Lower lobe of right lung (tissue), 2 donors: ENCODE measurements at regions not wholly inside any gene's neighbourhood (a gene's known extent, or its start where the extent isn't known, plus 50 kb on each side); places are given as distances from the start of the nearest gene placed in this dataset.

Experiments
- ATAC-seq, 2 donors: fragments of 200-7000 bp; cut with Tn5 transposase; one replicate each; pipeline ENCODE4 v1.9.1; 2020 to 2022; ENCODE audit warnings: mild to moderate bottlenecking in 2 of 2, moderate library complexity in 2 of 2
- DNase-seq: peaks from one replicate; pipeline ENCODE4 v3.0.0-alpha.2; 2020
- H3K27ac ChIP-seq: fragments of 200-600 bp; one replicate; pipeline ENCODE4 v1.8.0; 2022
- H3K27me3 ChIP-seq: fragments of 200-600 bp; one replicate; pipeline ENCODE4 v1.8.0; 2022; ENCODE audit warnings: low read depth
- H3K36me3 ChIP-seq: fragments of 200-600 bp; one replicate; pipeline ENCODE4 v1.8.0; 2022; ENCODE audit warnings: mild to moderate bottlenecking
- H3K4me1 ChIP-seq: fragments of 200-600 bp; one replicate; pipeline ENCODE4 v1.8.0; 2022
- H3K4me3 ChIP-seq: fragments of 200-600 bp; one replicate; pipeline ENCODE4 v1.8.0; 2022; ENCODE audit warnings: mild to moderate bottlenecking
- H3K9me3 ChIP-seq: fragments of 200-600 bp; one replicate; pipeline ENCODE4 v1.8.0; 2022
- CTCF ChIP-seq: fragments of 200-600 bp; IDR thresholded peaks from one replicate; pipeline ENCODE4 v1.8.0; 2022; ENCODE audit warnings: antibody characterized with exemption, mild to moderate bottlenecking
- intact Hi-C: fragments of 100-400 bp; cut with DNase I; formaldehyde crosslinking; loops from one replicate; pipeline ENCODE4 v1.11.0; 2022
- donor health status: DM: no; HTN: yes; CAD: no; lungs with severe emphysema.

- Histone ChIP-seq H3K4me3 (no peak overlapping the region), H3K9me3 (peaks cover 6% of the 10 kb centered on the region), H3K36me3 (no peaks in the 10 kb centered on the region), H3K27me3 (no peaks in the 10 kb centered on the region), H3K27ac (no peak overlapping the region), H3K4me1 (no peaks in the 10 kb centered on the region)
- no peak for ATAC-seq
- DNase-seq, result no peak
- intact Hi-C loops, result no loop called here
- no peak for TF ChIP-seq CTCF
Measured at GRCh38 chr5:85929713-85930112, 688.0 kb upstream of the COX7C start.

GRCh38 chr5:85931220-85931619 is 686.5 kb upstream of the COX7C start:
- no peaks in the 10 kb centered on the region for H3K9me3 ChIP-seq
- no peak for ATAC-seq
- no peaks in the 10 kb centered on the region for H3K27me3 ChIP-seq
- TF ChIP-seq CTCF, result no peak
- no peaks in the 10 kb centered on the region for H3K36me3 ChIP-seq
- H3K27ac ChIP-seq, result no peak overlapping the region
- DNase-seq, result no peak
- no peaks in the 10 kb centered on the region for H3K4me1 ChIP-seq
- H3K4me3 ChIP-seq, result no peak overlapping the region
- intact Hi-C loops, result no loop called here

- H3K9me3 ChIP-seq, result no peaks in the 10 kb centered on the region
- no peaks in the 10 kb centered on the region for H3K4me1 ChIP-seq
- no peak for TF ChIP-seq CTCF
- no peaks in the 10 kb centered on the region for H3K27me3 ChIP-seq
- H3K36me3 ChIP-seq, result no peaks in the 10 kb centered on the region
- H3K4me3 ChIP-seq, result no peak overlapping the region
- intact Hi-C loops, result no loop called here
- DNase-seq (no peak), ATAC-seq (no peak)
- H3K27ac ChIP-seq, result no peak overlapping the region
Measured at GRCh38 chr5:85938201-85938600, 679.5 kb upstream of the COX7C start.

- no peak overlapping the region for H3K27ac ChIP-seq
- H3K4me3 ChIP-seq, result no peak overlapping the region
- DNase-seq (no peak), ATAC-seq (no peak)
- H3K36me3 ChIP-seq, result no peaks in the 10 kb centered on the region
- H3K27me3 ChIP-seq, result no peaks in the 10 kb centered on the region
- intact Hi-C loops, result no loop called here
- no peak for TF ChIP-seq CTCF
- no peaks in the 10 kb centered on the region for H3K4me1 ChIP-seq
- no peaks in the 10 kb centered on the region for H3K9me3 ChIP-seq
Measured at GRCh38 chr5:85951707-85952210, 666.0 kb upstream of the COX7C start.

- DNase-seq (no peak), ATAC-seq (no peak)
- intact Hi-C loops, result no loop called here
- Histone ChIP-seq H3K4me1 (no peaks in the 10 kb centered on the region), H3K36me3 (no peaks in the 10 kb centered on the region), H3K27me3 (no peaks in the 10 kb centered on the region), H3K4me3 (no peak overlapping the region), H3K9me3 (no peaks in the 10 kb centered on the region), H3K27ac (no peak overlapping the region)
- TF ChIP-seq CTCF, result no peak
Measured at GRCh38 chr5:85952680-85953079, 665.1 kb upstream of the COX7C start.

- Histone ChIP-seq H3K4me3 (no peak overlapping the region), H3K27me3 (no peaks in the 10 kb centered on the region), H3K4me1 (no peaks in the 10 kb centered on the region), H3K36me3 (no peaks in the 10 kb centered on the region), H3K9me3 (no peaks in the 10 kb centered on the region), H3K27ac (no peak overlapping the region)
- intact Hi-C loops, result no loop called here
- no peak for TF ChIP-seq CTCF
- DNase-seq (no peak), ATAC-seq (no peak)
Measured at GRCh38 chr5:85967681-85968080, 650.1 kb upstream of the COX7C start.
